HCT116 (cell line): ENCODE measurements at regions not wholly inside any gene's neighbourhood (a gene's known extent, or its start where the extent isn't known, plus 50 kb on each side); places are given as distances from the start of the nearest gene placed in this dataset.

Experiments
- CEBPB ChIP-seq: IDR thresholded peaks from 2 replicates; pipeline ENCODE4 v1.6.1; 2012; ENCODE audit warnings: low read depth
- EZH2 ChIP-seq: fragments of 200-600 bp; sonication (generic); IDR thresholded peaks from 2 replicates; pipeline ENCODE4 v1.6.1; 2017; ENCODE audit warnings: antibody characterized with exemption, mixed run types
- EZH2phosphoT487 ChIP-seq: fragments of 200-600 bp; IDR thresholded peaks from 2 replicates; pipeline ENCODE4 v1.6.1; 2018; ENCODE audit warnings: antibody characterized with exemption, borderline replicate concordance
- POLR2A ChIP-seq: IDR thresholded peaks from 2 replicates; pipeline ENCODE4 v1.7.0; 2011; ENCODE audit warnings: borderline replicate concordance; ENCODE audit not compliant: insufficient read depth, insufficient read length; ENCODE audit errors: extremely low read depth
- POLR2AphosphoS5 ChIP-seq: IDR thresholded peaks from 2 replicates; pipeline ENCODE4 v1.6.1; 2011; ENCODE audit warnings: mild to moderate bottlenecking, low read depth, low read length, moderate library complexity
- TCF7L2 ChIP-seq: IDR thresholded peaks from 2 replicates; pipeline ENCODE4 v1.7.0; 2011; ENCODE audit warnings: borderline replicate concordance, inconsistent platforms; ENCODE audit not compliant: insufficient read depth, insufficient read length; ENCODE audit errors: extremely low read depth
- ZFX ChIP-seq: fragments of 450-650 bp; IDR thresholded peaks from 2 replicates; pipeline ENCODE4 v1.6.1; 2017
- TF ChIP-seq, protein P1 (sequence below), 3 experiments: fragments of 200-600 bp in 1 of 3; sonication (generic) in 1 of 3; IDR thresholded peaks in 2 of 3; conservative IDR thresholded peaks in 1 of 3; 2 replicates each; pipeline ENCODE4 v1.5.1; 2012 to 2017; ENCODE audit warnings: low read depth in 2 of 3, low read length in 2 of 3, antibody characterized with exemption in 1 of 3, borderline replicate concordance in 1 of 3, control low read depth in 1 of 3, mild to moderate bottlenecking in 1 of 3, mixed read lengths in 1 of 3, mixed run types in 1 of 3, moderate library complexity in 1 of 3; ENCODE audit not compliant: insufficient read depth in 1 of 3
- TF ChIP-seq, protein P2 (sequence below): IDR thresholded peaks from 2 replicates; pipeline ENCODE4 v1.6.1; 2011; ENCODE audit warnings: mild to moderate bottlenecking, low read length, moderate library complexity; ENCODE audit not compliant: insufficient replicate concordance; ENCODE audit errors: extremely low read depth
- TF ChIP-seq, protein P3 (sequence below): IDR thresholded peaks from 2 replicates; pipeline ENCODE4 v1.6.1; 2012
- TF ChIP-seq, protein P4 (sequence below): IDR thresholded peaks from 2 replicates; pipeline ENCODE4 v1.6.1; 2012; ENCODE audit warnings: low read depth

DNA sequence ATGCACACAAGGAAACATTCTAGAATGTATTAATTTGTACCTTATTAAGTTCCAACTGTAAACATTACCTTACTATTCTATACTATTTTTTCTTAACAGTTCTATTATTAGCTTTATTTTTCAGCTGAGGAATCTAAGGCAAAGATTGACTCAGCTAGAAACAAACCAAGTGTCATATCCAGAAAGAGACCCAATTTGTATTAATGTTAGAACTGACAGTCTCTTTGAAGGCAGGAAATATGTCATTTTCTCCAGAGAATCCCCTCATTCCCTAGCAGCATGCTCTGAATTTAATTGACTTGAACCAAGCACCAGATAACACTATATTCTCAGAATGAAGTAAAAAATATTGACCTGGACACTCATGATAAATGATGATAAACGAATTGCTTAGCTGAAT lies 81.4 kb upstream of the PLPPR5 start:
- no peak for TF ChIP-seq POLR2A
- TF ChIP-seq, protein P1, sequence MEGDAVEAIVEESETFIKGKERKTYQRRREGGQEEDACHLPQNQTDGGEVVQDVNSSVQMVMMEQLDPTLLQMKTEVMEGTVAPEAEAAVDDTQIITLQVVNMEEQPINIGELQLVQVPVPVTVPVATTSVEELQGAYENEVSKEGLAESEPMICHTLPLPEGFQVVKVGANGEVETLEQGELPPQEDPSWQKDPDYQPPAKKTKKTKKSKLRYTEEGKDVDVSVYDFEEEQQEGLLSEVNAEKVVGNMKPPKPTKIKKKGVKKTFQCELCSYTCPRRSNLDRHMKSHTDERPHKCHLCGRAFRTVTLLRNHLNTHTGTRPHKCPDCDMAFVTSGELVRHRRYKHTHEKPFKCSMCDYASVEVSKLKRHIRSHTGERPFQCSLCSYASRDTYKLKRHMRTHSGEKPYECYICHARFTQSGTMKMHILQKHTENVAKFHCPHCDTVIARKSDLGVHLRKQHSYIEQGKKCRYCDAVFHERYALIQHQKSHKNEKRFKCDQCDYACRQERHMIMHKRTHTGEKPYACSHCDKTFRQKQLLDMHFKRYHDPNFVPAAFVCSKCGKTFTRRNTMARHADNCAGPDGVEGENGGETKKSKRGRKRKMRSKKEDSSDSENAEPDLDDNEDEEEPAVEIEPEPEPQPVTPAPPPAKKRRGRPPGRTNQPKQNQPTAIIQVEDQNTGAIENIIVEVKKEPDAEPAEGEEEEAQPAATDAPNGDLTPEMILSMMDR (IDR thresholded peaks at IDR 0.05 in 2 of 3, conservative IDR thresholded peaks at IDR 0.05 in 1 of 3; ENCODE audit: borderline replicate concordance in 1 of 3, insufficient read depth in 1 of 3, low read depth in 2 of 3, low read length in 2 of 3): no peak
- no peak for TF ChIP-seq EZH2phosphoT487
- TF ChIP-seq TCF7L2: no peak
- TF ChIP-seq CEBPB: no peak
- TF ChIP-seq ZFX: no peak
- TF ChIP-seq, protein P2, sequence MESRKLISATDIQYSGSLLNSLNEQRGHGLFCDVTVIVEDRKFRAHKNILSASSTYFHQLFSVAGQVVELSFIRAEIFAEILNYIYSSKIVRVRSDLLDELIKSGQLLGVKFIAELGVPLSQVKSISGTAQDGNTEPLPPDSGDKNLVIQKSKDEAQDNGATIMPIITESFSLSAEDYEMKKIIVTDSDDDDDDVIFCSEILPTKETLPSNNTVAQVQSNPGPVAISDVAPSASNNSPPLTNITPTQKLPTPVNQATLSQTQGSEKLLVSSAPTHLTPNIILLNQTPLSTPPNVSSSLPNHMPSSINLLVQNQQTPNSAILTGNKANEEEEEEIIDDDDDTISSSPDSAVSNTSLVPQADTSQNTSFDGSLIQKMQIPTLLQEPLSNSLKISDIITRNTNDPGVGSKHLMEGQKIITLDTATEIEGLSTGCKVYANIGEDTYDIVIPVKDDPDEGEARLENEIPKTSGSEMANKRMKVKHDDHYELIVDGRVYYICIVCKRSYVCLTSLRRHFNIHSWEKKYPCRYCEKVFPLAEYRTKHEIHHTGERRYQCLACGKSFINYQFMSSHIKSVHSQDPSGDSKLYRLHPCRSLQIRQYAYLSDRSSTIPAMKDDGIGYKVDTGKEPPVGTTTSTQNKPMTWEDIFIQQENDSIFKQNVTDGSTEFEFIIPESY: no peak
- TF ChIP-seq POLR2AphosphoS5: no peak
- TF ChIP-seq, protein P3, sequence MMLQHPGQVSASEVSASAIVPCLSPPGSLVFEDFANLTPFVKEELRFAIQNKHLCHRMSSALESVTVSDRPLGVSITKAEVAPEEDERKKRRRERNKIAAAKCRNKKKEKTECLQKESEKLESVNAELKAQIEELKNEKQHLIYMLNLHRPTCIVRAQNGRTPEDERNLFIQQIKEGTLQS: no peak
- TF ChIP-seq, protein P4, sequence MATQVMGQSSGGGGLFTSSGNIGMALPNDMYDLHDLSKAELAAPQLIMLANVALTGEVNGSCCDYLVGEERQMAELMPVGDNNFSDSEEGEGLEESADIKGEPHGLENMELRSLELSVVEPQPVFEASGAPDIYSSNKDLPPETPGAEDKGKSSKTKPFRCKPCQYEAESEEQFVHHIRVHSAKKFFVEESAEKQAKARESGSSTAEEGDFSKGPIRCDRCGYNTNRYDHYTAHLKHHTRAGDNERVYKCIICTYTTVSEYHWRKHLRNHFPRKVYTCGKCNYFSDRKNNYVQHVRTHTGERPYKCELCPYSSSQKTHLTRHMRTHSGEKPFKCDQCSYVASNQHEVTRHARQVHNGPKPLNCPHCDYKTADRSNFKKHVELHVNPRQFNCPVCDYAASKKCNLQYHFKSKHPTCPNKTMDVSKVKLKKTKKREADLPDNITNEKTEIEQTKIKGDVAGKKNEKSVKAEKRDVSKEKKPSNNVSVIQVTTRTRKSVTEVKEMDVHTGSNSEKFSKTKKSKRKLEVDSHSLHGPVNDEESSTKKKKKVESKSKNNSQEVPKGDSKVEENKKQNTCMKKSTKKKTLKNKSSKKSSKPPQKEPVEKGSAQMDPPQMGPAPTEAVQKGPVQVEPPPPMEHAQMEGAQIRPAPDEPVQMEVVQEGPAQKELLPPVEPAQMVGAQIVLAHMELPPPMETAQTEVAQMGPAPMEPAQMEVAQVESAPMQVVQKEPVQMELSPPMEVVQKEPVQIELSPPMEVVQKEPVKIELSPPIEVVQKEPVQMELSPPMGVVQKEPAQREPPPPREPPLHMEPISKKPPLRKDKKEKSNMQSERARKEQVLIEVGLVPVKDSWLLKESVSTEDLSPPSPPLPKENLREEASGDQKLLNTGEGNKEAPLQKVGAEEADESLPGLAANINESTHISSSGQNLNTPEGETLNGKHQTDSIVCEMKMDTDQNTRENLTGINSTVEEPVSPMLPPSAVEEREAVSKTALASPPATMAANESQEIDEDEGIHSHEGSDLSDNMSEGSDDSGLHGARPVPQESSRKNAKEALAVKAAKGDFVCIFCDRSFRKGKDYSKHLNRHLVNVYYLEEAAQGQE: no peak
- TF ChIP-seq EZH2: no peak
